H9 (cell line): ENCODE measurements at regions not wholly inside any gene's neighbourhood (a gene's known extent, or its start where the extent isn't known, plus 50 kb on each side); places are given as distances from the start of the nearest gene placed in this dataset.

Experiments
- DNase-seq: peaks from one replicate; pipeline ENCODE4 v3.0.0-alpha.2; 2017
- H2AFZ ChIP-seq: one replicate; pipeline ENCODE4 v1.6.1; 2013; ENCODE audit warnings: mild to moderate bottlenecking, low read length, control low read depth, moderate library complexity
- H2AK5ac ChIP-seq: 2 replicates; pipeline ENCODE4 v1.6.1; 2013; ENCODE audit warnings: low read length, control low read depth, mixed read lengths; ENCODE audit not compliant: insufficient read length
- H2BK120ac ChIP-seq: one replicate; pipeline ENCODE4 v1.6.1; 2013; ENCODE audit warnings: low read depth, mild to moderate bottlenecking, low read length, control low read depth, inconsistent platforms; ENCODE audit not compliant: poor library complexity, severe bottlenecking
- H2BK12ac ChIP-seq: 2 replicates; pipeline ENCODE4 v1.6.1; 2013; ENCODE audit warnings: low read length, control low read depth, mixed read lengths, low read depth; ENCODE audit not compliant: insufficient read length
- H2BK15ac ChIP-seq: 2 replicates; pipeline ENCODE4 v1.6.1; 2013; ENCODE audit warnings: low read depth, low read length, control low read depth
- H2BK20ac ChIP-seq: one replicate; pipeline ENCODE4 v1.6.1; 2013; ENCODE audit warnings: low read depth, mild to moderate bottlenecking, low read length, control low read depth, inconsistent platforms; ENCODE audit not compliant: poor library complexity, severe bottlenecking
- H2BK5ac ChIP-seq: 2 replicates; pipeline ENCODE4 v1.6.1; 2013; ENCODE audit warnings: low read length, control low read depth, mixed read lengths; ENCODE audit not compliant: insufficient read length
- H3K14ac ChIP-seq: 2 replicates; pipeline ENCODE4 v1.6.1; 2013; ENCODE audit warnings: low read length, control low read depth; ENCODE audit not compliant: insufficient read depth
- H3K18ac ChIP-seq: 2 replicates; pipeline ENCODE4 v1.6.1; 2013; ENCODE audit warnings: low read depth, mild to moderate bottlenecking, mixed read lengths, low read length, control low read depth; ENCODE audit not compliant: insufficient read length
- H3K23ac ChIP-seq: 2 replicates; pipeline ENCODE4 v1.6.1; 2013; ENCODE audit warnings: low read length, control low read depth, mixed read lengths, low read depth; ENCODE audit not compliant: insufficient read length
- H3K23me2 ChIP-seq: 2 replicates; pipeline ENCODE4 v1.6.1; 2013; ENCODE audit warnings: low read depth, mild to moderate bottlenecking, mixed read lengths, low read length, control low read depth; ENCODE audit not compliant: insufficient read length, poor library complexity, severe bottlenecking
- H3K27ac ChIP-seq: 2 replicates; pipeline ENCODE4 v1.5.1; 2013; ENCODE audit warnings: low read length, control low read depth, mixed read lengths, low read depth; ENCODE audit not compliant: insufficient read length
- H3K27me3 ChIP-seq: 2 replicates; pipeline ENCODE4 v1.6.1; 2013; ENCODE audit warnings: low read length, control low read depth, inconsistent platforms; ENCODE audit not compliant: insufficient read depth
- H3K4ac ChIP-seq: 2 replicates; pipeline ENCODE4 v1.6.1; 2013; ENCODE audit warnings: low read depth, mild to moderate bottlenecking, control low read depth, inconsistent platforms, low read length, moderate library complexity
- H3K4me1 ChIP-seq: 2 replicates; pipeline ENCODE4 v1.6.1; 2013; ENCODE audit warnings: low read length, control low read depth, inconsistent platforms; ENCODE audit not compliant: insufficient read depth
- H3K4me2 ChIP-seq: 2 replicates; pipeline ENCODE4 v1.6.1; 2013; ENCODE audit warnings: low read length, control low read depth, mixed read lengths; ENCODE audit not compliant: insufficient read length, insufficient read depth
- H3K56ac ChIP-seq: 2 replicates; pipeline ENCODE4 v1.6.1; 2013; ENCODE audit warnings: low read depth, mild to moderate bottlenecking, mixed read lengths, low read length, control low read depth; ENCODE audit not compliant: insufficient read length
- H3K79me1 ChIP-seq: 2 replicates; pipeline ENCODE4 v1.6.1; 2013; ENCODE audit warnings: low read depth, mild to moderate bottlenecking, moderate library complexity, low read length, control low read depth, inconsistent platforms; ENCODE audit not compliant: insufficient read depth, poor library complexity, severe bottlenecking
- H3K79me2 ChIP-seq: 2 replicates; pipeline ENCODE4 v1.6.1; 2013; ENCODE audit warnings: low read length, control low read depth, inconsistent platforms; ENCODE audit not compliant: insufficient read depth
- H3K9ac ChIP-seq: 2 replicates; pipeline ENCODE4 v1.6.1; 2013; ENCODE audit warnings: low read length, control low read depth, mixed read lengths; ENCODE audit not compliant: insufficient read length; ENCODE audit errors: extremely low read depth
- H3K9me3 ChIP-seq: one replicate; pipeline ENCODE4 v1.6.1; 2013; ENCODE audit warnings: low read depth, low read length, inconsistent platforms; ENCODE audit not compliant: control insufficient read depth
- H3T11ph ChIP-seq: one replicate; pipeline ENCODE4 v1.6.1; 2013; ENCODE audit warnings: mild to moderate bottlenecking, low read length, control low read depth, inconsistent platforms
- H4K20me1 ChIP-seq: one replicate; pipeline ENCODE4 v1.6.1; 2013; ENCODE audit not compliant: control insufficient read depth, insufficient read length, insufficient read depth
- H4K5ac ChIP-seq: 2 replicates; pipeline ENCODE4 v1.6.1; 2013; ENCODE audit warnings: low read depth, mild to moderate bottlenecking, mixed read lengths, low read length, control low read depth; ENCODE audit not compliant: insufficient read length
- H4K8ac ChIP-seq: replicated peaks from 2 replicates; pipeline ENCODE4 v1.6.1; 2013; ENCODE audit warnings: low read length, control low read depth, mixed read lengths, low read depth; ENCODE audit not compliant: insufficient read length
- H4K91ac ChIP-seq: 2 replicates; pipeline ENCODE4 v1.6.1; 2013; ENCODE audit warnings: low read depth, mild to moderate bottlenecking, moderate library complexity, mixed read lengths, low read length, control low read depth; ENCODE audit not compliant: insufficient read length
- H3K27ac Mint-ChIP-seq, 3 experiments: 2 replicates in 2 of 3; 3 replicates in 1 of 3; pipeline ENCODE4 v1.8.0; 2020 to 2021; ENCODE audit warnings: mixed read lengths in 3 of 3, mild to moderate bottlenecking in 1 of 3, moderate library complexity in 1 of 3
- H3K27me3 Mint-ChIP-seq: 2 replicates; pipeline ENCODE4 v1.8.0; 2021; ENCODE audit warnings: low read depth, mild to moderate bottlenecking, moderate library complexity, mixed read lengths
- H3K36me3 Mint-ChIP-seq, 3 experiments: 2 replicates in 2 of 3; 3 replicates in 1 of 3; pipeline ENCODE4 v1.8.0; 2020 to 2021; ENCODE audit warnings: low read depth in 3 of 3, mixed read lengths in 3 of 3; ENCODE audit not compliant: insufficient read depth in 1 of 3
- H3K4me1 Mint-ChIP-seq, 2 experiments: 2 replicates each; pipeline ENCODE4 v1.8.0; 2020; ENCODE audit warnings: mixed read lengths in 2 of 2
- H3K4me3 Mint-ChIP-seq, 2 experiments: 2 replicates in 1 of 2; 3 replicates in 1 of 2; pipeline ENCODE4 v1.8.0; 2020 to 2021; ENCODE audit warnings: mild to moderate bottlenecking in 2 of 2, mixed read lengths in 2 of 2, moderate library complexity in 1 of 2
- H3K9me3 Mint-ChIP-seq, 2 experiments: 2 replicates in 1 of 2; 3 replicates in 1 of 2; pipeline ENCODE4 v1.8.0; 2020; ENCODE audit warnings: mild to moderate bottlenecking in 2 of 2, mixed read lengths in 2 of 2, moderate library complexity in 1 of 2
- WGBS: extraction: QIAGEN DNeasy Blood & Tissue Kit; methylation state at CpG from one replicate; pipeline ENCODE4 v1.1.7; 2013; ENCODE audit warnings: missing lambda C conversion rate, low lambda C conversion rate, mixed read lengths; ENCODE audit not compliant: insufficient read length; ENCODE audit errors: extremely low coverage; 5-methylcytosine and 5-hydroxymethylcytosine counted together
- TF ChIP-seq, protein P1 (sequence below): fragments of 200-600 bp; sonication (generic); conservative IDR thresholded peaks from 3 replicates; pipeline ENCODE4 v1.8.0; 2021; ENCODE audit warnings: antibody characterized with exemption, mild to moderate bottlenecking

DNA sequence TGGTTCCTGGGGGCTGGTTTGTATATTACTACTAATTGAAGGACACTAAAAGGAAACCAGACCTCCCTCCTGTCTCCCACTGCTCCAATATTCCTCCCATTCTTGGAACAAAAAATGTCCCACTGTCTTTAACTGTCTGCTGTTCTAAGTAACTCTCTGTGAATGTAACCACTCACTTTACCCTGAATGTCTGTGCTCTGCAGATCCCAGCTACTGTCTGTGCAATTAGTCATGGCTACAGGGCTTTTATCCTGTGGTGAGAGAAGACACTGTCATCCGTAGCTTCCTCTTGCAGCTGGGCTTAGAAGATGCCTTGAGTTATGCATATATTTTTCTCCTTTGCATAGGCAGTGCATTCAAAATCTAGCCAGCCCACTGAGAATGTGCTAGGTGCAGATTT is 853.8 kb downstream of the CDH8 start:
- no peaks in the 10 kb centered on the region for H3K4me1 Mint-ChIP-seq
- H3K9me3 Mint-ChIP-seq = no peaks in the 10 kb centered on the region
- H3K23ac ChIP-seq = no peak overlapping the region

More for the DNA sequence above, 853.8 kb downstream of the CDH8 start:
- no peak for DNase-seq
- H4K8ac ChIP-seq = no peak overlapping the region
- H4K5ac ChIP-seq = no peak overlapping the region
- H3K23me2 ChIP-seq = no peaks in the 10 kb centered on the region
- H3K79me2 ChIP-seq = no peaks in the 10 kb centered on the region
- H2BK12ac ChIP-seq = no peak overlapping the region
- H3K9me3 ChIP-seq = no peaks in the 10 kb centered on the region
- H3K18ac ChIP-seq = no peak overlapping the region
- no peak overlapping the region for H3K14ac ChIP-seq
- no peaks in the 10 kb centered on the region for H4K20me1 ChIP-seq
- H3K9ac ChIP-seq = no peak overlapping the region
- no peak overlapping the region for H2BK5ac ChIP-seq
- no peak overlapping the region for H3K56ac ChIP-seq
- H3T11ph ChIP-seq = no peak overlapping the region
- H3K4me1 ChIP-seq = no peaks in the 10 kb centered on the region
- H3K4me2 ChIP-seq = no peak overlapping the region
- no peaks in the 10 kb centered on the region for H3K79me1 ChIP-seq
- H2AK5ac ChIP-seq = no peak overlapping the region
- no peak overlapping the region for H2AFZ ChIP-seq
- H3K4ac ChIP-seq = no peak overlapping the region
- H2BK15ac ChIP-seq = no peak overlapping the region
- TF ChIP-seq, protein P1, sequence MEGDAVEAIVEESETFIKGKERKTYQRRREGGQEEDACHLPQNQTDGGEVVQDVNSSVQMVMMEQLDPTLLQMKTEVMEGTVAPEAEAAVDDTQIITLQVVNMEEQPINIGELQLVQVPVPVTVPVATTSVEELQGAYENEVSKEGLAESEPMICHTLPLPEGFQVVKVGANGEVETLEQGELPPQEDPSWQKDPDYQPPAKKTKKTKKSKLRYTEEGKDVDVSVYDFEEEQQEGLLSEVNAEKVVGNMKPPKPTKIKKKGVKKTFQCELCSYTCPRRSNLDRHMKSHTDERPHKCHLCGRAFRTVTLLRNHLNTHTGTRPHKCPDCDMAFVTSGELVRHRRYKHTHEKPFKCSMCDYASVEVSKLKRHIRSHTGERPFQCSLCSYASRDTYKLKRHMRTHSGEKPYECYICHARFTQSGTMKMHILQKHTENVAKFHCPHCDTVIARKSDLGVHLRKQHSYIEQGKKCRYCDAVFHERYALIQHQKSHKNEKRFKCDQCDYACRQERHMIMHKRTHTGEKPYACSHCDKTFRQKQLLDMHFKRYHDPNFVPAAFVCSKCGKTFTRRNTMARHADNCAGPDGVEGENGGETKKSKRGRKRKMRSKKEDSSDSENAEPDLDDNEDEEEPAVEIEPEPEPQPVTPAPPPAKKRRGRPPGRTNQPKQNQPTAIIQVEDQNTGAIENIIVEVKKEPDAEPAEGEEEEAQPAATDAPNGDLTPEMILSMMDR = no peak
- WGBS = no CpG with 5 or more reads among the region's 1 CpG
- H3K27ac ChIP-seq = no peak overlapping the region
- Mint-ChIP-seq H3K27ac (no peak overlapping the region), H3K36me3 (no peaks in the 10 kb centered on the region), H3K27me3 (no peaks in the 10 kb centered on the region; the same call in 1 of the 2 replicates), H3K4me3 (no peak overlapping the region)
- no peak overlapping the region for H2BK20ac ChIP-seq
- H3K27me3 ChIP-seq = no peaks in the 10 kb centered on the region
- H4K91ac ChIP-seq = no peak overlapping the region
- no peak overlapping the region for H2BK120ac ChIP-seq
